HG03064 (cell line): ENCODE measurements at regions not wholly inside any gene's neighbourhood (a gene's known extent, or its start where the extent isn't known, plus 50 kb on each side); places are given as distances from the start of the nearest gene placed in this dataset.

Experiments
- ATAC-seq: cut with Tn5 transposase; IDR thresholded peaks from one replicate; pipeline ENCODE4 v1.9.1; 2021; ENCODE audit warnings: low read depth; ENCODE audit not compliant: unreplicated experiment

DNA sequence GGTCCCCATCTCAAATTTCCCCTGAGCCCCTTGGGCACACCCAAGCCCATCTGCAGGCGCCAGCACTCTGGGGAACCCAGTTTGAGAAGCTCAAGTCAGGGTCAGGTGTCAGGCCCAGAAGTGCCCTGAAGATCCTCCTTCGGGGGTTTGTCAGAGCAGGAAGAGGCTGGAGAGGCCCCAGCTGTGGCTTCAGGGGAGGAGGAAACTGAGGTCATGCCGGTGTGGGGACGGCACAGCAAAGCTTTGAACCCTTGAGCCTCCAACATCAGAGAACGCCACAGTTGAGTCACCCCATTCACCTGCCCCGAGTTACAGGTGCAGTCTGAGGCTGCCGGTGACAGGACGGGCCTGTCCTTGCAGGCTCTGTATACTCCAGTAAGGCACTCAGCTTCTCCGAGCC, 140.2 kb upstream of the CIBAR2 start:
- no peak for ATAC-seq

DNA sequence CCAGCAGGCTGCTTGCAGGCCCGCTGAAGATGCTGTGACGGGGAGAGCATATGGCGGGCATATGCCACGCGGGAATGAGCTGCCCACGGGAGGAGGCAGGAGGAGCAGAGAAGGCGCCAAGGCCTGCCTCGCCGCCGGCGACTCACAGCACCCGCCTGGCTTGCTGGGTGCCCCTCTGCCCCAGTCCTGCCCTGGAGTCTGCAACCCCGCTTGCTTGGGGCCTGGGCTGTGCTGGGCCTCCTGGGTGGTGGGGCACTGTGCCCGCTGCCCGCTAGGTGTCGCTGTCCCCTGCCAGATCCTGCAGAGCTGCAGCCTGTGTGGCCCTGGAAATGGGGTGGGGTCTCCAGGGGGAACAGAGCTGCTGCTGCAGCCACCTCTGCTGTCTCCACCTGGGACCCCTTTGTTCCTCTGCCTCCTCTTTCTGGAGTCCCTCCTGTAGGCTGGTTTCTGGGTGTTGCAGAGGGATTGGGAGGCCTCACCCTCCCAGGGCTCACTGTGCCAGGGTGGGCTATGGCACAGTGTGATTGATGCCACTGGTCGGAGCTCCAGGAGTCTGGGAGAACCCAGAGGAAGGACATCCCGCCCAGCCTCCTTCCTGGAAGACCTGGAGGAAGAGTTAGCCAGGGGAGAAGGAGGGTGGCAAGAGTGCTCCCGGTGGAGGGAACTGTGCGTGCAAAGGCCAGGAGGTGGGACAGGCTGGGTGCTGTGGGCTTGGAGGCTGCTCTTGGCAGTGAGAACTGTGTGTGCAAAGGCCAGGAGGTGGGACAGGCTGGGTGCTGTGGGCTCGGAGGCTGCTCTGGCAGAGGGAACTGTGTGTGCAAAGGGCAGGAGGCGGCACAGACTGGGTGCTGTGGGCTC, 141.0 kb upstream of the CIBAR2 start:
- ATAC-seq: no peak

DNA sequence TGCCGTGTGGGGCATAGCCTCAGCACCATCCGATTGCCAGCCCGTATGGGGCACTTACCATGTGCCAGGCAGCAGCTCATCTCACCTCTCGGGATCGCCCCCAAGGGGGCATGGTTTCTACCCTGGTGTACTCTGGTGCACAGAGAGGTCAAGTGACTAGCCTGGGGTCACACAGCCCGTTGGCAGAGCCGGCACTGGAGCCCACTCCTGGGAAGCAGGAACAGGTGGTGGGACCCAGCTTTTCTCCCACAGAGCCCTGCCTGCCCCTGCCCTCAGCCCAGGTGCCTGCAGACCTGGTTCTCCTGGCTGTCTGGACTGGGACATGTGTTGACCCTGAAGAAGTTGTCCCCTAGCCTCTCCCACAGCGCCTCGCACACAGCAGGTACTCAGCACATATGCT, 141.8 kb upstream of the CIBAR2 start:
- ATAC-seq: no peak

DNA sequence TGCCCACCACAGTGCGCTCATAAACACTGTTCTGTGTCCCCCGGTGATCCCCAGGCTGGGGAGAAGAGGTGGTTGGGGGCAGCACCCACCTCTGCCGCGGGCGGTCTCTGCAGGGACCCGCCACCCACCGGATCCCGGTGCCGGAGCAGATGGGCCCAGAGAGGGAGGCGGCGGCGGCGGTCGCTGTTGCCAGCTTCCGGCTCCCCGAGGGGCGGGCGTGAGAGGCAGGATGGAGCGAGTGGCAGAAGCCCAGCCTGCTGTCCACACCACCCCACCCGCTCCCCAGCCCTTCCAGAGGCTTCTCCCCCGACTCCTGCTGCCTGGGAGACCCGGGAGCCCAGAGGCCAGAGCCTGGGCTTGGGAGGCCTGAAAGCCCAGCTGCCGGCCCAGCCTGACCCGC, 142.6 kb upstream of the CIBAR2 start:
- ATAC-seq: no peak

DNA sequence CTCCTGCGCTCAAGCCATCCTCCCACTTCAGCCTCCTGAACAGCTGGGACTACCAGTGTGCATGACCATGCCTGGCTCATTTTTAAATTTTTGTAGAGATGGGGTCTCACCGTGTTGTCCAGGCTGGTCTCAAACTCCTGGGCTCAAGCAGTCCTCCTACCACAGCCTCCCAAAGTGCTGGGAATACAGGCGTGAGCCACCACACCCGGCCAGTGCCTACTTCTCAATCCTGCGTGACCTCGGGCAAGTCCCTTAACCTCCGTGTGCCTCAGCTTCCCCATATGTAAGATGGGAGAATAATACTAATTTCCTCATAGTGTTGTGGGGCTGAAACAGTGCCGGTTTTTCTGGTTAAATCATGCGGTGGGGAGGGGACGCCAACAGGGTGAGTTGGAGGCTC, 143.5 kb upstream of the CIBAR2 start:
- ATAC-seq: no peak

DNA sequence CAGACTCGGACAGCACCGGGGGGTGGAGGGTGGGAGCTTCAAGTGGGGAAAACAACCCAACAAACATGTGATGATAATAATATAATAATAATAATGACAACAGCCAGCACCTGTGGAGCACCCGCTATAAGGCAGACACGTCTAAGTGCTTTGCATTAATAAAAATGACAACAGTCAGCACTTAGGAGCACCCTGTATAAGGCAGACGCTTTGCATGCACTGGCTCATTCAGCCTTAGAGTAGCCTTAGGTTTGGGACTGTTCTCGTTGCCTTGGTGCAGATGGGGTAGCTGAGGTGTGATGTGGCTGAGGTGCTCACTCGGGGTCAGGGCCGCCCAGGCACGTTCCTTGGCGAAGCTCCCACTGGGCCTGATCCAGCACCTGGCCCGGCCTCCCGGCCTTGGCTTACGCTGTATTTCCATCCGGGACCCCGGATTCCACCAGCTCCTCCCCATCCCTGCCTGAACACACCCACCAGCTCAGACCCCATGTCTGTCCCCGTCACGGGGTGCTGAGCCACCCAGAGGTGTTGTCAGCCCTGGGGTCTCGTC, 144.0 kb upstream of the CIBAR2 start:
- ATAC-seq: no peak

DNA sequence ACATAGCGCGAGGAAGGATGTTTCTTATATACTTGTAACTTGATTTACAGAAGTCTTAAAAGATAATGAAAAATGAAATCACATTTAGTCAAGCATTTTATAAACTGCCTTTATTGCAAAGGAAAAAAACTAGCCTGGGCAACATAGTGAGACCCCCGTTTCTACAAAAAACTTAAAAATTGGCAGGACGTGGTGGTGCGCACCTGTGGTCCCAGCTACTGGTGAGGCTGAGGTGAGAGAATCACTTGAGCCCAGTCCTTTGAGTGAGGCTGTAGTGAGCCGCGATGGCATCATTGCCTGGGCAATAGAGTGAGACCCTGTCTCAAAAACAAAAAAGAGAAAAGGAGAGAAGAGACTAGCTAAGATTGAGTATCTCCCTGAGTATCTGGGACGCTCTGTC, 145.2 kb upstream of the CIBAR2 start:
- no peak for ATAC-seq

DNA sequence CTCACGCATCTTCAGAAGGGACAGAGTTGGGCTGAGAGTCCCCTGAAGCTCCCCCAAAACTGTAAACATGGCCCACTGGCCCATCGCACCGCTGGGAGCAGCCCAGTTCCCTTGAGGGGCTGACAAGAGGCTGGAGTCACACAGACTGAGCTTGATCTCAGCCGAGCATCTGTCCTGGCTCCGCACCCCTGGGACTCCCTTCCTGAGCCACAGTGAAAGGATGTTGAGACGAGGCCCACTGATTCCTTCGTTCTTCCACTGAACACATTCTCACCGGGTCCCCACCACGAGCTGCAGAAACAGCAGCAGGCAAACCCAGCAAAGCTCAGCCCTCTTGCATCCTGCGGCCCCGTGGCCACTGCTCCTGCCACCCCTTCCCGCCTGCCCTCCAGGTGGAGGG, 145.9 kb upstream of the CIBAR2 start:
- ATAC-seq: no peak

DNA sequence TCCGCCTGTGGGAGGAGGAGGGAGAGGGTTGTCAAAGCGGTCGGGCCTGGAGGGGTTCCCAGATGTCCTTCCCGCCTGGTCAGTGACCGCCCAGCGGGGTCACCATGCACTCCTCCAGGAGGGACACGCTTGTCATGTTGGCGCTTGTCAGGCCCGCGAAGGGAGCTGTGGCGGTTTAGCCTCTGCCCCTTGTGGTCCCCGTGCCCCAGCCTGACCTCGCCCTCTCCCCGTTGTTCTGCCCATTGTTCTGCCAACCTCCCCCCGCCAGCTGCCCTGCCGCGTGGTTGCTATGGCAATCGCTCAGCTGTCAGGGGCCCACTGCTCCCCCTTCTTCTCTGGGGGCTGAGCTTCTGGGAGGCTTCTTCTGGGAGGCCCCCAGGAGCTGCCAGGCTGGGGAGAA, 146.4 kb upstream of the CIBAR2 start:
- ATAC-seq: no peak

DNA sequence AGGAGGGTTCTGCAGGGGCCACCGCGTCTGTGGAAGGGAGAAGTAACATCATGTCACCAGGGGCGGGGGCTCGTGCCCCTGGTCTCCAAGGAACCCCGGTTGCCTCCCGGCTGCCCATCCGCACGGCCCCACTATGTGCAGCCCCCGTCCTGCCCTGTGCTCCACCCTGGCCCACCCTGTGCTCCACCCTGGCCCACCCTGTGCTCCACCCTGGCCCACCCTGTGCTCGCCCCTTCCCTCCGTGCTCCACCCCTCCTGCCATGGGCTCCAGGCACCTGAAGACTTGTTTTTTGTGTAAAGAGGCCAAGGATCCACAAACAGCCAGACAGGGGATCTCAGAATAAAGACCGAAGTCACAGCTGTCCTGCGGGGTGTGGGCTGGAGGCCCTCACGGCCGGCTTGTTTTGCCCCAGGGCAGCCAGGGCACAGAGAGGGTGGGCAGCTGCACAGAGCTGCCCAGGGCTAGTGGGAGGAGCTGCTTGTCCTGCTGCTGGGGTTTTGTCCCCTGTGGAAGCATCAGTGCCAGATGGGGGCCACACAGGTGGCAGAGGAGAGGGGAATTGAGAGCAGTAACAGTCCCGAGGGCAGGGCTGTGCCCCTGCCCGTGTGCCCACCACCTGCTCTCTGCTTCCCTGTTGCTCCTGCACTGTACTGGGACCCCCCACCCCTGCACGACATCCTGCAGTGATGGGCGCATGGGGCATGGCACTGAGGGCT, 147.0 kb upstream of the CIBAR2 start:
- no peak for ATAC-seq

DNA sequence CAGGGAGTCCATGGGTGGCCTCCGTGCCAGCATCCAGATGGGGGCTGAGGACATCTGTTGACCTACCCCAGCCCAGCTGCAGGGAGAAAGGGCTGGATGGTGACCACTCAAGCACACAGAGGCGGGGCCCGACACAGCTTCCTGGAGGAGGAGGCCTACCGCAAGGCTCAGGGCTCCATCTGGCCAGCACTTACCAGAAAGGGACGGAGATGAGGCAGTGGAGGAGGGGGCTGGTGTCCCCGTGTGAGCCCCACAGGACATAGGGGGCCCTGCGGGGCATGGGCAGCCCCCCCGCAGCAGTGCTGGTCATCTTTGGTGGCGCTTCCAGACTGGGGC, 147.5 kb upstream of the CIBAR2 start:
- ATAC-seq: no peak

DNA sequence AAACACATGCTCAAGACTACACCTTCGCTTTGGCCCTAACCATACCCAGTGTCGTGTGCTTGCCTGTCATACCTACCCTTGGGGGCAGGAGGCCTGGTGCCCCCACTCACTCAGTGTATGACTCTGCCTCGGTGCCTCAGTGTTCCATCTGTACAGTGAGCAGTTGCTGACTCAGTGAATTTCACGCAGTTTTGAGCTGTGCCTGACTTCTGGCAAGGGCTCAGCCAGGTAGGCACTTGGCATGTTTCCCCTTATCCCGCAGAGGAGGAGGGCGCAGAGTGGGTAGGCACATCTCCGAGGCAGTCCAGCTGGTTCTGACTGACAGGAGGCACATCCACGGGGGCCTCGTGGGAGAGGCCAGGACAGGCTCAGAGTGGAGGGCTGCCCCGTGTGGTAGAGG, 148.9 kb upstream of the CIBAR2 start:
- ATAC-seq: no peak

DNA sequence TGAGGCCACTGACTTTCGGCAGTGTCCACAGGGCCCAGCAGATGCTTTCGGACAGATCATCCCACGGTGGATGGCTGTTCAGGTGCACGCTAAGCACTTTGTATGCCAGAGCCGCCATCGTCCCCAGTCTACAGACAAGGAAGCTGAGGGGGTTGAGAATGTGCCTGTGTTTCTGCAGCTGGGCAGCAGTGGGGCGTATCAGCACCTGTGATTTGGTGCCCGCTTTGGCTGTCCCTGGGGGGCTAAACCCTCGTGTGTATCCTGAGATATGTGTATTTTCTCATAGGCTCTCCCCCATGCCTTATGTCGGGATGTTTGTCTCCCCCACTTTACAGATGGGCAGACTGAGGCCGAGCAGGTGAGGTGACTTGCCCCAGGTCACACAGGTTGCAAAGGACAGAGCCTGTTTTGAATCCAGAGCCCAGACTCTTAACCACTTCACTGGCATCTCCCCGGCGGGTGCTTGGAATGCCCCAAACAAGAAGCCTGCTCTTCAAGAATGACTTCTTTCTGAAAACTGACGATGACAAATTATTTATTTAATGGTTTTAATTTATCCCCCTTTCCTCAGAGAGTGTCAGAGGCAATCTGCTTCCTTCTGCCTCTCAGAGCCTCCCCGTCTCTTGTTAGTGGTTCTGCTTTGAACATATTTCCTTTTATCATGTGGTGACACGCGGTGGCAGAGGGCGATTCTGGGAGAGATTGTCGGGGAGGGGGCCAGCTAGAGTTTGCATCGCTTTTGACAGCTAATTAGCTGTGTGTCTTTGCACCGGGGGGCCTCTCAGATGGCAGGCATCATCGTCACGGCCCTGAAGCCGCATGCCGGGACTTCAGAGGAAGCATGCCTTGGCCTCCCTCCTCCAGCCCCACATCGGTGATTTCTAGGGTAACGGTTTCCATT, 149.6 kb upstream of the CIBAR2 start:
- ATAC-seq: no peak

DNA sequence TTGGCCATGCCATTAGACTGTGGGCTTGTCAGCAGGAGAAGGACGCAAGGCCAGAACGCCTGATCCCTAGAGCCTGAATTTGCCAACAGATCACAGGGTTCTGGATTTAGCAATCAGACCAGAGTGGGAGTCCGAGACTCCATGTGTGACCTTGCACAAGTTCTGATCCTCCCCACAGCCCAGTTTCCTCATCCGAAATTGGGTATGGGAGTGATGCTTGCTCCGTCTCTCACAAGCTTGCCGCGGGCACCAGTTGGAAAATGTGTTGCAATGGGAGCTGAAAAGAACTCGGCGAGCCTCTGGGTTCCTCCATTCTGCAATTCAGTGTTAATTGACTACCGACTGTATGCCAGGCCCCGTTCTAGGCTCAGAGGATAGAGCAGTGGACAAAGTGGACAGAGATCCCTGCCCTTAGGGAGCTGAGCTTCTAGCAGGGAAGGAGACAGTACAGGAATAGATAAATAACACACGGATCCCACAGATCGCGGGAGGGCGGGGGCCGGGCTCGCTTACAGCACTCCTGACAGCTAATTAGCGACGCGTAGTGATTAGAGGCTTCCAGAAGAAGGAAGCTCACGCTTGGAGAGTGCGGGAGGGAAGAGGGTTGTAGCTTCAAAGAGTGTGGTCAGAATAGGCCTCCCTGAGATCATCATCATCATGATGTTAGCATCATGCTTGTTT, 150.4 kb upstream of the CIBAR2 start:
- no peak for ATAC-seq

DNA sequence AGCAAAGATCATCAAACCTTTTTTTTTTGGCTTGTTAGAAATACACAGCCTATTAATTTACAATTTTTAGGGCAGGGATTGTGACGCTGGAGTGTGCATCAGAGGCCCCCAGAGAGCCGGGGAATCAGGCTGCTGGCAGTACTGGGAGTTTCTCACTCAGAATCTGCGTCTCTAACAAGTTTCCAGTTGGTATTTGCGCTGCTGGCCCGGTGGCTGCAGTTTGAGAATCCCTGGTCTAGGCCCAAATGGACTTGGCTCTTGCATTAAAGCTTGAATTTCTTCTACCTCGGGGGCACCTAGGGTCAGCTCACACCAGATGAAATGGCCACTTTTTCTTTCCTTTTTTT, 150.9 kb upstream of the CIBAR2 start:
- ATAC-seq: no peak

DNA sequence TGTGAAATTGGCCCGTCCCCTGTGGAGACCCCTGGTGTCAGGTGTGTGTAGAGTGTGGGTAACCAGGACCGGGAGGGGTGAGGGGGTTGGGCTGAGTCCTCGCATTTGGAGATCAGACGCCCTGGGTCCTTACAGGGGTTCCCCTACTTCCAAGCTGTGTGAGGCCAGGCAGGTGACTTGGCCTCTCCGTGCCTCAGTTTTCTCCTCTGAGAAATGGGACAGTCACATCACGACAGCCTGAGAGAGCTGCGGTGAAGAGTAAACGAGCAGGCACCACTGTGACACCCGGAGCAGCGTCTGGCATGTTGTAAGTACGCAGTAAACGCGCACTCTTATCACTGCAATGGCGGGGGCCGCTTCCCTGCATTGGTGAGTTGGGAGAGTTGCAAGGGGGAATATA, 152.5 kb upstream of the CIBAR2 start:
- ATAC-seq: no peak

DNA sequence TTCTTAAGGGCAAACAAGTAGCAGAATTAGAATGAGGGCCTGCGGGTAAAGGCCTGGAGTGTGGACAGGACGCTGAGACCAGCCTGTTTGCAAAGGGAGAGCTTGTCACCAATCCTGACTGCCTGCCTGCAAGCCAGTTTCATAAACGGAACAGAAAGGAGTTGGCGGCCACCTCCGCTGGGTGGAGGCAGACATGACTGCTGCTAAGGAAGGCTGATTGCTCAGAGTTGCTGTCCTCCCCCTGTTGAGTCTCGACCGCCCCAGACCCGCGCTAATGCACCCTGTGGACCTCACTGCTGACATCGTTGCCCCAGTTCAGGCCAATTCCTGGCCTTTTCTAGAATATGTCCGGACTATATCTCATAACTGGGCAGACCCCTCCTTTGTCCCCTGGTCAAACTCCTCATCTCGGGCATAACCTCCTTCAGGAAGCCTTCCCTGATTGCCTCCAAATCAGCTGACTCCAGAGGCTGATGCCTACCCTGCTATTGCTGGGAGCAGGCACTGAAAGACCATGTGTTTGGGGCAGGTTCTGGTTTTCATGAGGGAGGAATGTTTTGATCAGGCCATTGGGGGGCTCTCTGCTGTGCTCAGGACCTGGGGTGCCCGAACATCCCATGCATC, 153.0 kb upstream of the CIBAR2 start:
- no peak for ATAC-seq

DNA sequence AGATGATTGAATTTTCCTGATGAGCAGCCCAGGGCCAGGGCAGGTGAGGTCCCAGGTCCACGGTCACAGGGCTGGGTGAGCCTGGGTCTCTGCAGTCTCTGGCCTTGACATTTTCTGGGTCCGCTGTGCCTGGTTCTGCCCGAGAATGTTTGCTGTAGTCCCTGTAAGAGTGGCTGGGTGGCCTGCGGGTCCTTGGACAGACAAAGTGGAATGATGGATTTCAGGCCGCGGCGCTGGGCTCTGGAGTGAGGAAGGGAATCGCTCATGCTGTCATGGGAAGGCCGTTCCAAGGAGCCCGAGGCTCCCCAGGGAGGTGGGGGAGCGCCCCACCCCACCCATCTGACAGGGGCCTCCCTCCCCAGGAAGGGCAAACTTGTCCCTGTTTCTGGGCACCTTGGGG, 153.5 kb upstream of the CIBAR2 start:
- ATAC-seq: no peak

DNA sequence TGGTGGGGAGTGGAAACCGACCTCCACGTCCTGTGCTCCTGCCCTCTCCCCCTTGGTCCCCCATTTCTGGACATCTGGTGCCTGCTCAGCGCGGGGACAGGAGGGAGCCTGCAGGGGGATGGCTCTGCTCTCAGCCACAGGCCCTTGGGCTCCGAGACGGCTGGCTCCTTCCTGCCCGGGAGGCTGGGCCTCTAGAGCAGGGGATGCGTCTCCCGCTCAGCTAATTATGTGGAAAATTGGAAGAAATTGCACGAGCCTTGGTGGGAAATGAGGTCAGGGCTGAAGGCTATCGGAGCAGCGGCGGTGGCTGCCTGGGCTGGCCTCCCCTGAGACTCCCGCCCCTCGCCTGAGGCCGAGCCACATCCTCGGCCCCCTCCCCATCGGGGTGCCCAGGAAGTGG, 154.6 kb upstream of the CIBAR2 start:
- ATAC-seq: no peak

DNA sequence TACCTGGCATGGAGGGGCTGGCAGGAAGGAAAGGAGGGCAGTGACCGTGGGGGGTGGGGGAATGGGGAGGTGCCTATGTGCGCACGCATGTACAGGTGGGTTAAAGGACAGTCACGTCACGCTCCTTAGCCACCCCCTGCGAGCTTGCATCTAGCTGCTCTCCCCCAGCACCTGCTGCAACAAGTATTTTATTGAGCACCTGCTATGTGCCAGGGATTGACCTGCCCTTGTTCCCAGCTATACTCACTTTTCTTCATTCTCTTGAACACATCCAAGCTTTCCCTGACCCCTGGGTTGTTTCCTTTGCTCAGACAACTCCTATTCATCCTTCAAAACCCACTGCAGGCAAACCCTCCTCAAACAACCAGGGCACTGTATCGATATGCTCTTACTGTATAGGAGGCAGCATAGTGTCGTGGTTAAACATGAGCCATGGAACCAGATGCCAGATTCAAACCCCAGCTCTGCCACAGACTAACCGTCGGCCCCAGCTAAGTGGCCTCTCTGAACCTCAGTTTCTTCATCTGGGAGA, 155.2 kb upstream of the CIBAR2 start:
- ATAC-seq: no peak
